Progenitor cell of endocrine pancreas (in vitro differentiated cells): ENCODE measurements at regions not wholly inside any gene's neighbourhood (a gene's known extent, or its start where the extent isn't known, plus 50 kb on each side); places are given as distances from the start of the nearest gene placed in this dataset.
A peak's percentile ranks its signal among the peaks of the same experiment; 100 is the strongest.

Source experiments
- DNase-seq: peaks from one replicate; pipeline ENCODE4 v3.0.0; 2021; ENCODE audit warnings: low spot score; ENCODE audit not compliant: unreplicated experiment
- H3K27ac Mint-ChIP-seq: 2 replicates; pipeline ENCODE4 v1.8.0; 2021; ENCODE audit warnings: mild to moderate bottlenecking, moderate library complexity, mixed read lengths
- H3K27me3 Mint-ChIP-seq: 2 replicates; pipeline ENCODE4 v1.8.0; 2021; ENCODE audit warnings: mixed read lengths
- H3K36me3 Mint-ChIP-seq: 2 replicates; pipeline ENCODE4 v1.8.0; 2022; ENCODE audit warnings: mixed read lengths; ENCODE audit not compliant: insufficient read depth
- H3K4me1 Mint-ChIP-seq: 2 replicates; pipeline ENCODE4 v1.8.0; 2021; ENCODE audit warnings: low read depth, mixed read lengths
- H3K4me3 Mint-ChIP-seq: 2 replicates; pipeline ENCODE4 v1.8.0; 2021; ENCODE audit warnings: low read depth, mild to moderate bottlenecking, moderate library complexity, mixed read lengths
- H3K9me3 Mint-ChIP-seq: 2 replicates; pipeline ENCODE4 v1.8.0; 2021; ENCODE audit warnings: low read depth, mixed read lengths
- TF ChIP-seq, protein P1 (sequence below): fragments of 200-600 bp; sonication (generic); IDR thresholded peaks from one replicate; pipeline ENCODE4 v1.5.0; 2021; ENCODE audit warnings: antibody characterized with exemption, mild to moderate bottlenecking; ENCODE audit not compliant: unreplicated experiment

GRCh38 chr6:126792340-126793085, 326.0 kb upstream of the RSPO3 start:
- Mint-ChIP-seq H3K27ac (no peak overlapping the region), H3K27me3 (peaks cover 9% of the 10 kb centered on the region), H3K4me1 (no peaks in the 10 kb centered on the region), H3K9me3 (no peaks in the 10 kb centered on the region), H3K36me3 (no peaks in the 10 kb centered on the region), H3K4me3 (no peak overlapping the region)
- TF ChIP-seq, protein P1, sequence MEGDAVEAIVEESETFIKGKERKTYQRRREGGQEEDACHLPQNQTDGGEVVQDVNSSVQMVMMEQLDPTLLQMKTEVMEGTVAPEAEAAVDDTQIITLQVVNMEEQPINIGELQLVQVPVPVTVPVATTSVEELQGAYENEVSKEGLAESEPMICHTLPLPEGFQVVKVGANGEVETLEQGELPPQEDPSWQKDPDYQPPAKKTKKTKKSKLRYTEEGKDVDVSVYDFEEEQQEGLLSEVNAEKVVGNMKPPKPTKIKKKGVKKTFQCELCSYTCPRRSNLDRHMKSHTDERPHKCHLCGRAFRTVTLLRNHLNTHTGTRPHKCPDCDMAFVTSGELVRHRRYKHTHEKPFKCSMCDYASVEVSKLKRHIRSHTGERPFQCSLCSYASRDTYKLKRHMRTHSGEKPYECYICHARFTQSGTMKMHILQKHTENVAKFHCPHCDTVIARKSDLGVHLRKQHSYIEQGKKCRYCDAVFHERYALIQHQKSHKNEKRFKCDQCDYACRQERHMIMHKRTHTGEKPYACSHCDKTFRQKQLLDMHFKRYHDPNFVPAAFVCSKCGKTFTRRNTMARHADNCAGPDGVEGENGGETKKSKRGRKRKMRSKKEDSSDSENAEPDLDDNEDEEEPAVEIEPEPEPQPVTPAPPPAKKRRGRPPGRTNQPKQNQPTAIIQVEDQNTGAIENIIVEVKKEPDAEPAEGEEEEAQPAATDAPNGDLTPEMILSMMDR, result no peak
- no peak for DNase-seq

GRCh38 chr6:126795161-126795560, 323.3 kb upstream of the RSPO3 start:
- Mint-ChIP-seq H3K36me3 (no peaks in the 10 kb centered on the region), H3K4me1 (peaks cover 2% of the 10 kb centered on the region), H3K9me3 (no peaks in the 10 kb centered on the region), H3K27me3 (peaks cover 15% of the 10 kb centered on the region), H3K27ac (no peak overlapping the region), H3K4me3 (no peak overlapping the region)
- DNase-seq, result no peak
- TF ChIP-seq, protein P1, result no peak

DNA sequence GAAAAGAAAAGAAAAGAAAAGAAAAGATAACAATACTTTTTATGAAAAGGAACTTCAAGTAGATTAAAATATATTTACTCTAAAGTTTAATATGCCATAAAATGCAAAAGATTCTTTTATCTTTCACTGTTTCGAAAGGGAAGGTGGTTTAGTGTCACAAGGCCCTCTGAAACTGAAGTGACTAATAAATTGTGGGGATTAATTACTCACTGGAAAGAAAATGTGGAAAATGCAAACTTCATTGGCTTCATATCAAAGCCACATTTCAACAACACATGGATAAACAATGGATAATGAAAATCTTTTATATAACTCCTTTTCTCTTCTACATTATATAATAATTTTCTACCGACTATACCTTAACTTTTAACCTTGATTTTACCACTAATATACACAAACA, 320.5 kb upstream of the RSPO3 start:
- Mint-ChIP-seq H3K36me3 (no peaks in the 10 kb centered on the region), H3K27ac (no peak overlapping the region), H3K4me3 (no peak overlapping the region), H3K27me3 (peaks cover 32% of the 10 kb centered on the region), H3K4me1 (peaks cover 2% of the 10 kb centered on the region), H3K9me3 (no peaks in the 10 kb centered on the region)
- TF ChIP-seq, protein P1, result no peak
- no peak for DNase-seq

GRCh38 chr6:126803769-126804168, 314.7 kb upstream of the RSPO3 start:
- Mint-ChIP-seq H3K36me3 (no peaks in the 10 kb centered on the region), H3K9me3 (no peaks in the 10 kb centered on the region), H3K27me3 (peaks cover 59% of the 10 kb centered on the region), H3K4me3 (no peak overlapping the region), H3K27ac (no peak overlapping the region), H3K4me1 (peaks cover 2% of the 10 kb centered on the region)
- TF ChIP-seq, protein P1, result no peak
- no peak for DNase-seq

GRCh38 chr6:126804332-126805064, 314.0 kb upstream of the RSPO3 start:
- Mint-ChIP-seq H3K36me3 (no peaks in the 10 kb centered on the region), H3K4me3 (no peak overlapping the region), H3K4me1 (no peaks in the 10 kb centered on the region), H3K9me3 (no peaks in the 10 kb centered on the region), H3K27ac (no peak overlapping the region), H3K27me3 (peaks cover 54% of the 10 kb centered on the region)
- TF ChIP-seq, protein P1, result peak; percentile 83
- DNase-seq, result no peak
